GM20000 (cell line): ENCODE measurements at regions not wholly inside any gene's neighbourhood (a gene's known extent, or its start where the extent isn't known, plus 50 kb on each side); places are given as distances from the start of the nearest gene placed in this dataset.

ENCODE experiments used
- DNase-seq: peaks from one replicate; pipeline ENCODE4 v3.0.0; 2012; ENCODE audit warnings: low spot score
- TF ChIP-seq, protein P1 (sequence below): IDR thresholded peaks from 2 replicates; pipeline ENCODE4 v1.5.1; 2012; ENCODE audit warnings: mild to moderate bottlenecking, control low read depth; ENCODE audit errors: extremely low read depth, missing control alignments

DNA sequence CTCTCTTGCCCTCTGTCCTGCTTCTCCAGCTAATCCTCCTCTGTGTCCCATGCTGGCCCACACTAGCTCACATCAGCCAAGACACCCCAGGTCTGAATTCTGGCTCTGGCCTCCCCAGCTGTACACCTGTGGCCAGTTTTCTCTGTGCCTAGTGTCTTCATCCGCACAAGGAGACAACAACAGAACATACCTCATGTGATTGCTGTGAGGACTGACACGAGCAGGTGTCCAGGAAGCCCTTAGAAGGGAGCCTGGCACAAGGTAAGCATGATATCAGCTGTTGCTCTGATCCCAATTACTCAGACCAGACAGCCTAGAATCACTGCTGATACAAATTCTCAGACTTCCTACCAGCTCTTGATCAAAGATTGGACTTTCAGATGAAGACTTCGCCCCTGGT is 71.2 kb upstream of the GJB5 start:
- no peak for DNase-seq
- TF ChIP-seq, protein P1, sequence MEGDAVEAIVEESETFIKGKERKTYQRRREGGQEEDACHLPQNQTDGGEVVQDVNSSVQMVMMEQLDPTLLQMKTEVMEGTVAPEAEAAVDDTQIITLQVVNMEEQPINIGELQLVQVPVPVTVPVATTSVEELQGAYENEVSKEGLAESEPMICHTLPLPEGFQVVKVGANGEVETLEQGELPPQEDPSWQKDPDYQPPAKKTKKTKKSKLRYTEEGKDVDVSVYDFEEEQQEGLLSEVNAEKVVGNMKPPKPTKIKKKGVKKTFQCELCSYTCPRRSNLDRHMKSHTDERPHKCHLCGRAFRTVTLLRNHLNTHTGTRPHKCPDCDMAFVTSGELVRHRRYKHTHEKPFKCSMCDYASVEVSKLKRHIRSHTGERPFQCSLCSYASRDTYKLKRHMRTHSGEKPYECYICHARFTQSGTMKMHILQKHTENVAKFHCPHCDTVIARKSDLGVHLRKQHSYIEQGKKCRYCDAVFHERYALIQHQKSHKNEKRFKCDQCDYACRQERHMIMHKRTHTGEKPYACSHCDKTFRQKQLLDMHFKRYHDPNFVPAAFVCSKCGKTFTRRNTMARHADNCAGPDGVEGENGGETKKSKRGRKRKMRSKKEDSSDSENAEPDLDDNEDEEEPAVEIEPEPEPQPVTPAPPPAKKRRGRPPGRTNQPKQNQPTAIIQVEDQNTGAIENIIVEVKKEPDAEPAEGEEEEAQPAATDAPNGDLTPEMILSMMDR, result no peak

- no peak for DNase-seq
- TF ChIP-seq, protein P1, result no peak
These were observed 70.6 kb upstream of the GJB5 start for GRCh38 chr1:34684266-34684665.

GRCh38 chr1:34685225-34685624 is 69.6 kb upstream of the GJB5 start:
- TF ChIP-seq, protein P1, result no peak
- no peak for DNase-seq

GRCh38 chr1:34686531-34686930 is 68.3 kb upstream of the GJB5 start:
- no peak for DNase-seq
- TF ChIP-seq, protein P1, result no peak

GRCh38 chr1:34688006-34688741 is 66.7 kb upstream of the GJB5 start:
- TF ChIP-seq, protein P1, result no peak
- no peak for DNase-seq

DNA sequence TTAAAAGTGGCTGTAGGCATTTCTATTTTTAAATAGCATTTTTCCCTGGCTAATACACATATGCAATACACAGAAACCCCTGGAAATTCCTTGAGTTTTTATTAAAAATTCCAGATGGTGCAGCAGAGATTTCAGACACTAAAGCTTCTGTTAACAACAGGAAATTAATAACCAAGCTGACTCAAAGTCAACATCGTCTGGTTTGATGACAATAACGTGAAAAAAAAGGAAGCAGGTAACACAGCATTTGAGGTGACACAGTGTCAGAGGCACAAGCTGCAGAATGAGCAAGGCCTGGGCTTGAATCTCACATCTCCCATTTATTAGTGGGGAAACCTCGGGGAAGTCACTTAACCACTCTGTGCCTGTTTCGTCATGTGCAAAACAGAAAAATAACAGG is 64.6 kb upstream of the GJB5 start:
- TF ChIP-seq, protein P1, result no peak
- no peak for DNase-seq

GRCh38 chr1:34693081-34693480 is 61.8 kb upstream of the GJB5 start:
- TF ChIP-seq, protein P1, result no peak

More at GRCh38 chr1:34693081-34693480, 61.8 kb upstream of the GJB5 start:
- DNase-seq, result no peak
